RWPE2 (cell line): ENCODE measurements at regions not wholly inside any gene's neighbourhood (a gene's known extent, or its start where the extent isn't known, plus 50 kb on each side); places are given as distances from the start of the nearest gene placed in this dataset.

Experiments used
- ATAC-seq: fragments of 200-7000 bp; cut with Tn5 transposase; 3 replicates; pipeline ENCODE4 v1.9.1; 2021; ENCODE audit warnings: low read depth
- DNase-seq: peaks from one replicate; pipeline ENCODE4 v3.0.0-alpha.2; 2020; ENCODE audit warnings: low spot score
- H3K27ac ChIP-seq: fragments of 450-650 bp; 2 replicates; pipeline ENCODE4 v1.5.1; 2017; ENCODE audit warnings: mild to moderate bottlenecking; ENCODE audit not compliant: poor library complexity, severe bottlenecking
- H3K27me3 ChIP-seq: fragments of 250-450 bp; sonication (Bioruptor Pico); 2 replicates; pipeline ENCODE4 v1.5.1; 2021; ENCODE audit warnings: mild to moderate bottlenecking, moderate library complexity; ENCODE audit not compliant: insufficient read depth, poor library complexity, severe bottlenecking
- H3K36me3 ChIP-seq: fragments of 250-450 bp; sonication (Bioruptor Pico); 2 replicates; pipeline ENCODE4 v1.5.1; 2020; ENCODE audit warnings: low read depth, mild to moderate bottlenecking, moderate library complexity
- H3K4me1 ChIP-seq: fragments of 250-450 bp; sonication (Bioruptor Pico); 2 replicates; pipeline ENCODE4 v1.5.1; 2021; ENCODE audit warnings: mild to moderate bottlenecking, moderate library complexity; ENCODE audit not compliant: insufficient read depth, poor library complexity, severe bottlenecking
- H3K4me3 ChIP-seq: fragments of 250-450 bp; sonication (Bioruptor Pico); 2 replicates; pipeline ENCODE4 v1.5.1; 2021; ENCODE audit warnings: mild to moderate bottlenecking, moderate library complexity; ENCODE audit not compliant: severe bottlenecking
- H3K9me3 ChIP-seq: fragments of 250-450 bp; sonication (Bioruptor Pico); 2 replicates; pipeline ENCODE4 v1.5.1; 2021; ENCODE audit warnings: mild to moderate bottlenecking, moderate library complexity; ENCODE audit not compliant: severe bottlenecking
- CTCF ChIP-seq: fragments of 450-650 bp; IDR thresholded peaks from one replicate; pipeline ENCODE4 v1.5.1; 2017; ENCODE audit warnings: mild to moderate bottlenecking, moderate library complexity; ENCODE audit not compliant: poor library complexity, severe bottlenecking

GRCh38 chr5:53360811-53361210 is 119.6 kb upstream of the FST start:
- DNase-seq (no peak), ATAC-seq (peak; percentile 66)
- no peaks in the 10 kb centered on the region for H3K9me3 ChIP-seq
- peak overlapping the region; percentile 100 for H3K27ac ChIP-seq
- TF ChIP-seq CTCF: no peak
- peaks cover 70% of the 10 kb centered on the region for H3K4me1 ChIP-seq
- no peaks in the 10 kb centered on the region for H3K27me3 ChIP-seq
- no peaks in the 10 kb centered on the region for H3K36me3 ChIP-seq
- H3K4me3 ChIP-seq: no peak overlapping the region

GRCh38 chr5:53361708-53362107 is 118.7 kb upstream of the FST start:
- Histone ChIP-seq H3K4me3 (no peak overlapping the region), H3K27me3 (no peaks in the 10 kb centered on the region), H3K36me3 (no peaks in the 10 kb centered on the region), H3K9me3 (no peaks in the 10 kb centered on the region), H3K4me1 (peaks cover 72% of the 10 kb centered on the region), H3K27ac (peak overlapping the region; percentile 100)
- DNase-seq: no peak
- ATAC-seq: no peak
- no peak for TF ChIP-seq CTCF

GRCh38 chr5:53362521-53362941 is 117.9 kb upstream of the FST start:
- peaks cover 73% of the 10 kb centered on the region for H3K4me1 ChIP-seq
- H3K9me3 ChIP-seq: no peaks in the 10 kb centered on the region
- H3K4me3 ChIP-seq: no peak overlapping the region
- no peaks in the 10 kb centered on the region for H3K36me3 ChIP-seq
- peak overlapping the region; percentile 100 for H3K27ac ChIP-seq
- ATAC-seq: peak; percentile 85
- no peaks in the 10 kb centered on the region for H3K27me3 ChIP-seq
- DNase-seq: peak; percentile 83
- TF ChIP-seq CTCF: no peak

- H3K9me3 ChIP-seq: no peaks in the 10 kb centered on the region
- no peak overlapping the region for H3K4me3 ChIP-seq
- peak overlapping the region; percentile 100 for H3K27ac ChIP-seq
- no peak for TF ChIP-seq CTCF
- no peak for ATAC-seq
- no peaks in the 10 kb centered on the region for H3K27me3 ChIP-seq
- no peaks in the 10 kb centered on the region for H3K36me3 ChIP-seq
- H3K4me1 ChIP-seq: peaks cover 83% of the 10 kb centered on the region
- DNase-seq: no peak
These were observed 116.4 kb upstream of the FST start for GRCh38 chr5:53364061-53364460.

- peaks cover 65% of the 10 kb centered on the region for H3K4me1 ChIP-seq
- no peak for DNase-seq
- peak overlapping the region; percentile 100 for H3K27ac ChIP-seq
- H3K36me3 ChIP-seq: no peaks in the 10 kb centered on the region
- H3K4me3 ChIP-seq: no peak overlapping the region
- H3K9me3 ChIP-seq: no peaks in the 10 kb centered on the region
- ATAC-seq: peak; percentile 49
- no peaks in the 10 kb centered on the region for H3K27me3 ChIP-seq
- TF ChIP-seq CTCF: no peak
These were observed 114.2 kb upstream of the FST start for GRCh38 chr5:53366245-53366644.
